Natural killer cell (primary cell): ENCODE measurements at regions not wholly inside any gene's neighbourhood (a gene's known extent, or its start where the extent isn't known, plus 50 kb on each side); places are given as distances from the start of the nearest gene placed in this dataset.

Source experiments
- ATAC-seq, 3 donors: fragments of 150-1000 bp in 2 of 3; fragments of 200-7000 bp in 1 of 3; cut with Tn5 transposase; 1 replicate in 1 of 3; 2 replicates in 2 of 3; pipeline ENCODE4 v1.10.0; 2021; ENCODE audit warnings: mild to moderate bottlenecking in 2 of 3, moderate library complexity in 2 of 3
- DNase-seq, 2 donors: peaks; one replicate each; pipeline versions ENCODE4 v3.0.0 to v3.0.0-alpha.2; 2013 to 2021; ENCODE audit warnings: mixed read lengths in 1 of 2
- H3K27ac ChIP-seq: one replicate; pipeline ENCODE4 v1.5.1; 2013; ENCODE audit warnings: mild to moderate bottlenecking, low read length
- H3K27me3 ChIP-seq: one replicate; pipeline ENCODE4 v1.6.1; 2013; ENCODE audit warnings: low read length; ENCODE audit not compliant: control insufficient read depth, insufficient read depth
- H3K36me3 ChIP-seq: one replicate; pipeline ENCODE4 v1.6.1; 2013; ENCODE audit warnings: low read length; ENCODE audit not compliant: control insufficient read depth, insufficient read depth
- H3K4me1 ChIP-seq: one replicate; pipeline ENCODE4 v1.6.1; 2013; ENCODE audit warnings: low read length; ENCODE audit not compliant: control insufficient read depth, insufficient read depth
- H3K4me3 ChIP-seq: one replicate; pipeline ENCODE4 v1.5.1; 2013; ENCODE audit warnings: low read length
- H3K9me3 ChIP-seq: one replicate; pipeline ENCODE4 v1.6.1; 2013; ENCODE audit warnings: low read length; ENCODE audit not compliant: control insufficient read depth, insufficient read depth
- H3K27ac Mint-ChIP-seq, 2 donors: one replicate each; pipeline ENCODE4 v1.8.0; 2022; ENCODE audit warnings: mild to moderate bottlenecking in 2 of 2, mixed read lengths in 2 of 2, moderate library complexity in 1 of 2
- H3K27me3 Mint-ChIP-seq, 2 donors: one replicate each; pipeline ENCODE4 v1.8.0; 2022; ENCODE audit warnings: low read depth in 2 of 2, mixed read lengths in 2 of 2
- H3K36me3 Mint-ChIP-seq: one replicate; pipeline ENCODE4 v1.8.0; 2022; ENCODE audit warnings: mixed read lengths
- H3K4me1 Mint-ChIP-seq, 2 donors: one replicate each; pipeline ENCODE4 v1.8.0; 2022; ENCODE audit warnings: mixed read lengths in 2 of 2
- H3K4me3 Mint-ChIP-seq: one replicate; pipeline ENCODE4 v1.8.0; 2022; ENCODE audit warnings: mild to moderate bottlenecking, moderate library complexity, mixed read lengths
- H3K9me3 Mint-ChIP-seq, 2 donors: one replicate each; pipeline ENCODE4 v1.8.0; 2022; ENCODE audit warnings: mixed read lengths in 2 of 2
- CTCF ChIP-seq: fragments of 200-600 bp; IDR thresholded peaks from one replicate; pipeline ENCODE4 v1.8.0; 2022; ENCODE audit warnings: antibody characterized with exemption
- WGBS: methylation state at CpG from one replicate; pipeline ENCODE4 v1.1.7; 2013; ENCODE audit warnings: missing lambda C conversion rate; ENCODE audit not compliant: insufficient coverage; 5-methylcytosine and 5-hydroxymethylcytosine counted together
- intact Hi-C: fragments of 100-400 bp; cut with micrococcal nuclease; formaldehyde crosslinking; loops from one replicate; pipeline ENCODE4 v1.14.2; 2022

GRCh38 chr11:119486691-119487259 lies 63.8 kb upstream of the THY1 start:
- intact Hi-C loops = no loop called here
- Mint-ChIP-seq H3K9me3 (no peaks in the 10 kb centered on the region), H3K4me1 (no peaks in the 10 kb centered on the region), H3K36me3 (no peaks in the 10 kb centered on the region), H3K27me3 (peaks cover 5 to 23% of the 10 kb centered on the region in 2 donors), H3K27ac (no peak overlapping the region), H3K4me3 (no peak overlapping the region)
- no peak overlapping the region for H3K27ac ChIP-seq
- no peaks in the 10 kb centered on the region for H3K9me3 ChIP-seq
- ATAC-seq = no peak
- H3K4me1 ChIP-seq = no peaks in the 10 kb centered on the region
- no peak overlapping the region for H3K4me3 ChIP-seq
- no peaks in the 10 kb centered on the region for H3K27me3 ChIP-seq
- TF ChIP-seq CTCF = no peak
- WGBS = 19% methylated on average over 1 of the region's 3 CpGs
- no peak for DNase-seq
- no peaks in the 10 kb centered on the region for H3K36me3 ChIP-seq

- Histone ChIP-seq H3K36me3 (no peaks in the 10 kb centered on the region), H3K27me3 (no peaks in the 10 kb centered on the region), H3K9me3 (no peaks in the 10 kb centered on the region), H3K27ac (no peak overlapping the region), H3K4me3 (no peak overlapping the region), H3K4me1 (peaks cover 3% of the 10 kb centered on the region)
- no peaks in the 10 kb centered on the region for H3K4me1 Mint-ChIP-seq
- no peak overlapping the region for H3K27ac Mint-ChIP-seq
- TF ChIP-seq CTCF = no peak
- ATAC-seq (no peak), DNase-seq (no peak)
- no peaks in the 10 kb centered on the region for H3K9me3 Mint-ChIP-seq
- H3K27me3 Mint-ChIP-seq = peaks cover 12 to 23% of the 10 kb centered on the region in 2 donors
- H3K4me3 Mint-ChIP-seq = no peak overlapping the region
- intact Hi-C loops = no loop called here
- no peaks in the 10 kb centered on the region for H3K36me3 Mint-ChIP-seq
- WGBS = 78% methylated on average over 5 of the region's 6 CpGs
These were observed 63.0 kb upstream of the THY1 start for GRCh38 chr11:119486016-119486415.

GRCh38 chr11:119484741-119485605 lies 62.0 kb upstream of the THY1 start:
- Histone ChIP-seq H3K9me3 (no peaks in the 10 kb centered on the region), H3K27ac (no peak overlapping the region), H3K36me3 (no peaks in the 10 kb centered on the region), H3K4me1 (peaks cover 3% of the 10 kb centered on the region), H3K4me3 (no peak overlapping the region), H3K27me3 (no peaks in the 10 kb centered on the region)
- H3K27me3 Mint-ChIP-seq = peaks cover 23 to 29% of the 10 kb centered on the region in 2 donors
- intact Hi-C loops = no loop called here
- WGBS = 82% methylated on average over 19 of the region's 21 CpGs
- no peak for DNase-seq
- peaks cover 0 to 6% of the 10 kb centered on the region in 2 donors for H3K4me1 Mint-ChIP-seq
- no peaks in the 10 kb centered on the region for H3K36me3 Mint-ChIP-seq
- no peak overlapping the region for H3K27ac Mint-ChIP-seq
- H3K9me3 Mint-ChIP-seq = no peaks in the 10 kb centered on the region
- TF ChIP-seq CTCF = no peak
- no peak for ATAC-seq
- H3K4me3 Mint-ChIP-seq = no peak overlapping the region
